Bronchial epithelial cell (primary cell): ENCODE measurements at regions not wholly inside any gene's neighbourhood (a gene's known extent, or its start where the extent isn't known, plus 50 kb on each side); places are given as distances from the start of the nearest gene placed in this dataset.

Experiments
- DNase-seq: peaks from one replicate; pipeline ENCODE4 v3.0.0-alpha.2; 2010; ENCODE audit warnings: low read depth
- FAIRE-seq: peaks from 2 replicates; lab custom pipeline; 2011; peaks lifted over from hg19 to GRCh38; lab: Jason Lieb, UNC
- H3K27me3 ChIP-seq: 2 replicates; pipeline ENCODE4 v1.5.1; 2011; ENCODE audit warnings: low read length; ENCODE audit not compliant: control insufficient read depth, insufficient read depth
- H3K36me3 ChIP-seq: 2 replicates; pipeline ENCODE4 v1.5.1; 2011; ENCODE audit warnings: low read length; ENCODE audit not compliant: control insufficient read depth, insufficient read depth
- H3K4me3 ChIP-seq: 2 replicates; pipeline ENCODE4 v1.5.1; 2011; ENCODE audit warnings: mild to moderate bottlenecking, low read depth, low read length, control low read depth
- TF ChIP-seq, protein P1 (sequence below): IDR thresholded peaks from 2 replicates; pipeline ENCODE4 v1.5.1; 2011; ENCODE audit warnings: mild to moderate bottlenecking, moderate library complexity, low read length, control low read depth, inconsistent platforms; ENCODE audit not compliant: insufficient read depth, severe bottlenecking

DNA sequence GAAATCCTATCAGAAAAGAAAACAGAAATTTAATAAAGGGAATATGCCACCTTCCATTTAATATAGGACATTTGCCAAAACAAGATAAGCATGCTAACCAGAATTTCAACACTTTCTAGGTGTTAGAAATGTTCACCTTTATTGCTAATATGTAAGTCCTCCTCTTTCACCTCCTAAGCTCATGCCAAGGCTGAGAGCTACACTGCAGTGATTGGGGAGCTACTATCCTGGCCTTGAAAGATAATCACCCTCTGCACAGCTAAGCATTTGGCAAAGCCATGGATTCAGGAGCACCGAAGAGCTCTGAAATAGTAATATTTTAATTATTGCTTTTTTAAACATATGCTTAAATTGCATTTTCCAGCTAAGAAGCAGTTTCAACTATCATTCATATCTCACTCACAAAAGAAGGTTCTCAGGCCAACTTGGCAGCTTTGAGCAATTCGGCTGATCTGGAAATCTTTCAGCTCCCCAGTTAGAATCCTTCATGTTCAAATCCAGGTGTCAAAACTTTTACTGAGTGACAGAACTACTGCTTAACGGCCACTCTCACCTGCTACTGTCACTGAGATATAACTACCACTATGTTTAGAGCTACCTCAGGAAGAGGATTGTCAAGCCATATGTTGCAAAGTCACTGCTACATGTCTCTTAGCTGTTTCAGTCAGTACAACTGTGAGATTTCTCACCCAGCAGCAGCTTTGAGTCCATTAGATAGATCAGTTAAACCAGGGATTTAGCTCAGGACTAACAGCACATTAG, 302.0 kb downstream of the NFIB start:
- TF ChIP-seq, protein P1, sequence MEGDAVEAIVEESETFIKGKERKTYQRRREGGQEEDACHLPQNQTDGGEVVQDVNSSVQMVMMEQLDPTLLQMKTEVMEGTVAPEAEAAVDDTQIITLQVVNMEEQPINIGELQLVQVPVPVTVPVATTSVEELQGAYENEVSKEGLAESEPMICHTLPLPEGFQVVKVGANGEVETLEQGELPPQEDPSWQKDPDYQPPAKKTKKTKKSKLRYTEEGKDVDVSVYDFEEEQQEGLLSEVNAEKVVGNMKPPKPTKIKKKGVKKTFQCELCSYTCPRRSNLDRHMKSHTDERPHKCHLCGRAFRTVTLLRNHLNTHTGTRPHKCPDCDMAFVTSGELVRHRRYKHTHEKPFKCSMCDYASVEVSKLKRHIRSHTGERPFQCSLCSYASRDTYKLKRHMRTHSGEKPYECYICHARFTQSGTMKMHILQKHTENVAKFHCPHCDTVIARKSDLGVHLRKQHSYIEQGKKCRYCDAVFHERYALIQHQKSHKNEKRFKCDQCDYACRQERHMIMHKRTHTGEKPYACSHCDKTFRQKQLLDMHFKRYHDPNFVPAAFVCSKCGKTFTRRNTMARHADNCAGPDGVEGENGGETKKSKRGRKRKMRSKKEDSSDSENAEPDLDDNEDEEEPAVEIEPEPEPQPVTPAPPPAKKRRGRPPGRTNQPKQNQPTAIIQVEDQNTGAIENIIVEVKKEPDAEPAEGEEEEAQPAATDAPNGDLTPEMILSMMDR = no peak
- FAIRE-seq (no peak), DNase-seq (no peak)
- Histone ChIP-seq H3K36me3 (no peaks in the 10 kb centered on the region), H3K27me3 (no peaks in the 10 kb centered on the region), H3K4me3 (no peak overlapping the region)

DNA sequence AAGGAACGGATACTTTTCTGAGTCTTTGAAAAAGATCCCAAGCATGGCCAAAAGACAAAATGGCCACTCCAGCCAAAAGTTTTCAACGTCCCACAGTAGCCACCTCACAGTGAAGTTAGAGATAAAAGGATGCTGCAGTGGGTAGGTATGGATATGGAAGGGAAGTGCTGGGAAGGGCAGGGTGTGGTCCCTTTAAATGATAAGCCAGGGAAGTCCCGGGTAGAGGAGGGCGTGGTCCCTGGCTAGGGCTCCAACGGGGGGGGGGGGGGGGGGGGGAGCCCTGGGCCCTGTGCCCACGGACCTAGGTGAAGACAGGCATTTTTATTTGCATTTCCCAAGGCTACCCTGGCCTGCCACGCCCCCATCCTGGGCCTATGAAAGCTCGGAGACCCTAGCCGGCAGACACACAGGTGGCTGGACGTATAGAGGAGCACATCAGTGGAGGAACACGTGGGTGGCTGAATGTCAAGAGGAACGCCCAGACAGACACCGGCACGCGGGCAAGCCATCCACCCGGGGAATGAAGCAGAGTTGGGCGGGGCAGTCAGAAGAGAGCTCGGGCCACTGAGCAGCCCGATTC, 306.7 kb downstream of the NFIB start:
- FAIRE-seq (no peak), DNase-seq (no peak)
- Histone ChIP-seq H3K27me3 (no peaks in the 10 kb centered on the region), H3K36me3 (no peaks in the 10 kb centered on the region), H3K4me3 (no peak overlapping the region)
- TF ChIP-seq, protein P1 = no peak

DNA sequence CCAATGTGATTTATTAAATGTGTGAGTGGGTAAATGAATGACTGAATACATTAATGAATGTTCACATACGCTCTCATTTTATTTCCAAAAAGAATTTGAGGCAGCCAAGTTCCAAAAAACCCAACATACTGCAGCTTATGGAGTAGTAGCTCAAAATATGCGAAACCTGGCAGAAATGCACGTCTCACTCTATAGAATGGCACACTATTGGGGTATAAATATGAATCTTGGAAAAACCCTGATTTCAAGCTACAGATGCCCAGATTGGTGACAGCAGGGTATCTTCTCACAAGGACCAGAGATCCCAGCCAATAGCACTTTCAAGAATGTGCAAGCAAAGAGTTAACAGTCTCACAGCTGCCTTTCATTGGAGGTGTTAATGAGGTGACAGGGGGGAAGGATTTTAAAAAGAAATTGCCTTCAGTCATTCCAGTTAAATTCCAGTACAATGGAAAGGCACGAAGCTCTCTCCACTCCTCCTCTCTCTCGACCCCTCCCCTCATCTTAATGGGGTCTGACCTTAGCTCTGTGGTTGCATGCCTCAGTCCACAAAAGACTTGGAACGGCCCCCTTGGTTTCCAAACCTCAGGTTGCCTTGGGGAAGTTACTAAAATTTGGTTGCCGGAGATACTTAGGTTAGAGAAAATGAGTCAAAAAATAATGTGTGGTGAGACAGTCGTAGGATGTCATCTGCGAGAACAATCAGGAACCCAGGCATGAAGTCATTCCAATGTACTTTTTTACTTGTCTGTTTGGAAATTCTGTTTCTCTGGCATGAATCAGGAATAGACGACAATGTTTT, 307.4 kb downstream of the NFIB start:
- no peak overlapping the region for H3K4me3 ChIP-seq
- H3K36me3 ChIP-seq = no peaks in the 10 kb centered on the region
- TF ChIP-seq, protein P1 = no peak
- FAIRE-seq = no peak
- no peaks in the 10 kb centered on the region for H3K27me3 ChIP-seq
- no peak for DNase-seq

DNA sequence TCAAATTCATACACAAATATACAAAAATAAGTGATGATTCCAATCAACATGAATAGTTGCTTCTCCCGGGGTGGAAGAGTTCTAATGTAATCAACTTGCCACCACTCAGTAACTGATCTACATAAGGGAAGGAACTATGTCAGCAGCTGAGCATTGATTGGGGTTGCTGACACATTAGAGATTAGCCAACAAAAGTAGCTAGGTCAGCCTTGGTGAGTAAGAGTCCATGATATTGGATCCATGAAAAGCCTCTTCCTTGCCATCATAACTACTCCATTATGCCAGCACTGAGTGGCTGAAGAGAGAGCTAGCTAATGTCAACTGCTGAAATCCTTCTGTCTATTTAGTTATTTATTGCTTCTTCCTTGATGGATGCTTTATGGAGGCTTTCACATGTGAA, 309.8 kb downstream of the NFIB start:
- Histone ChIP-seq H3K36me3 (no peaks in the 10 kb centered on the region), H3K27me3 (no peaks in the 10 kb centered on the region), H3K4me3 (no peak overlapping the region)
- FAIRE-seq = no peak
- DNase-seq = peak; percentile 69
- TF ChIP-seq, protein P1 = no peak

DNA sequence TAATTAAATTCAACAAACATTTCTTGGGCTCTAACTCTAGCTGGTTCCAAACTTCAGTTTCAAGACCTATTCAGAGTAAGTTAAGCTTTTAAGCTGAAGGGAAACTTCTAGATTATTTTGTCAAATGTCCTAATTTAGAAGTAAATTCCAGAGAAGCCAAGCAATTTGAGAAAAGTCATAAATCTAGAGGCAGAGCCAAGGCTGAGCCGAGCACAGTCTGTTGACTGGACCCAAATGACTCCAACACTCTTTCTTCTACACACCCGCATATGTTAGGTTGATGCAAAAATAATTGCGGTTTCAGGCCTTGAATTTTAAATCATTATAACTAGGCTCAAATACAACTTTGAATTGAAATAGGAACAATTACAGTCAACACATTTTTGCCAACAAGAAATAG, 319.7 kb downstream of the NFIB start:
- H3K4me3 ChIP-seq = no peak overlapping the region
- H3K36me3 ChIP-seq = no peaks in the 10 kb centered on the region
- H3K27me3 ChIP-seq = no peaks in the 10 kb centered on the region
- DNase-seq (no peak), FAIRE-seq (no peak)
- TF ChIP-seq, protein P1 = no peak
